ENCODE measurements at regions not wholly inside any gene's neighbourhood (a gene's known extent, or its start where the extent isn't known, plus 50 kb on each side); places are given as distances from the start of the nearest gene placed in this dataset.

DNA sequence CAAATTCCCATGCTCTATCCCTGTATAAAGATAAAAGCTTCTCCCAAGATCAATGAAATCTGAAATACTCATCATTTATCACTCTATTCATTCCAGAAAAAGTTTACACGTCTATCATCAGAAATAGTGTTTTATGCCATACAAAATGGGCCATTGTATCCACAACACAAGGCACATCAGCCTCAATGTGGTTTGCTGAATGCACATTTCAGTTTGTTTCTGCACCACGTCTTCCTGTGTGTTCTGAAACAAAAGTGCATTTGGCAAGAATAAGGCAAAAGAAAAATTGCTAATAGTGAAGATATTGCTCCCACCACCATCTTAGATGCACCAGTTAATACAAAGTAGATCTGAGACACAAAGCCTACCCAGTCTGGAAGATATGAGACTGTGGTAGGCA is 89.6 kb upstream of the ETS2 start:
- no peak overlapping the region for H3K4me3 ChIP-seq
- H3K36me3 ChIP-seq (replicated peaks in 1 of 2): no peaks in the 10 kb centered on the region
- H3K4me1 ChIP-seq (replicated peaks in 1 of 2): no peaks in the 10 kb centered on the region
- intact Hi-C loops (cut with DNase I): no loop called here
- no peaks in the 10 kb centered on the region for H3K27me3 ChIP-seq
- no peak for TF ChIP-seq POLR2A (IDR thresholded peaks at IDR 0.05)
- H3K27ac ChIP-seq: no peak overlapping the region
- 59 to 67% (median 62%) methylated on average over 2 of the region's 2 CpGs for WGBS, 4 donors
- H3K9me3 ChIP-seq (replicated peaks in 1 of 3): no peaks in the 10 kb centered on the region
- DNase-seq: no peak

DNA sequence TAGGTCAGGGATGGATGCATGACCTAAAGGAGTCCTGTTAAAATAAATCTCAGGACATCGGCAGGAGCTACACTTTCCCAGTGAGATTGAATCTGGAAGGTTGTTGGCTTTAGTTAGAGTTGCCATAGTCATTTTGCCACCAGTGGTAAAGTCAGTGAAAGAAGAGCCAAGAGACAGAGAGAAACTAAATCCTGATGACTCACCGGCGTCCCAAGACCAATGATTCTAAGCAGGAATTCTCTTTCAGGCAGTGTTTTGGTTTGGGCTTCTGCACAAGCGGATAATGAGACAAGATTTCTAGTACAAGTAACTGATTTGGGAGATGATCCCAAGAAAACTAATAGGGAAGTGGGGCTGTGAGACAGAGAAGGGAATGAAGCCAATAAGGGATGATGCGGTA is 88.8 kb upstream of the ETS2 start:
- Histone ChIP-seq H3K9me3 (replicated peaks in 1 of 3) (no peaks in the 10 kb centered on the region), H3K27ac (no peak overlapping the region), H3K4me3 (no peak overlapping the region), H3K27me3 (no peaks in the 10 kb centered on the region), H3K4me1 (replicated peaks in 1 of 2) (no peaks in the 10 kb centered on the region), H3K36me3 (replicated peaks in 1 of 2) (no peaks in the 10 kb centered on the region)
- WGBS, 4 donors: 74 to 82% (median 81%) methylated on average over 5 of the region's 5 CpGs
- TF ChIP-seq, protein P1, sequence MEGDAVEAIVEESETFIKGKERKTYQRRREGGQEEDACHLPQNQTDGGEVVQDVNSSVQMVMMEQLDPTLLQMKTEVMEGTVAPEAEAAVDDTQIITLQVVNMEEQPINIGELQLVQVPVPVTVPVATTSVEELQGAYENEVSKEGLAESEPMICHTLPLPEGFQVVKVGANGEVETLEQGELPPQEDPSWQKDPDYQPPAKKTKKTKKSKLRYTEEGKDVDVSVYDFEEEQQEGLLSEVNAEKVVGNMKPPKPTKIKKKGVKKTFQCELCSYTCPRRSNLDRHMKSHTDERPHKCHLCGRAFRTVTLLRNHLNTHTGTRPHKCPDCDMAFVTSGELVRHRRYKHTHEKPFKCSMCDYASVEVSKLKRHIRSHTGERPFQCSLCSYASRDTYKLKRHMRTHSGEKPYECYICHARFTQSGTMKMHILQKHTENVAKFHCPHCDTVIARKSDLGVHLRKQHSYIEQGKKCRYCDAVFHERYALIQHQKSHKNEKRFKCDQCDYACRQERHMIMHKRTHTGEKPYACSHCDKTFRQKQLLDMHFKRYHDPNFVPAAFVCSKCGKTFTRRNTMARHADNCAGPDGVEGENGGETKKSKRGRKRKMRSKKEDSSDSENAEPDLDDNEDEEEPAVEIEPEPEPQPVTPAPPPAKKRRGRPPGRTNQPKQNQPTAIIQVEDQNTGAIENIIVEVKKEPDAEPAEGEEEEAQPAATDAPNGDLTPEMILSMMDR (IDR thresholded peaks at IDR 0.05): no peak
- no peak for TF ChIP-seq POLR2A (IDR thresholded peaks at IDR 0.05)
- intact Hi-C loops (cut with DNase I): no loop called here
- no peak for DNase-seq

DNA sequence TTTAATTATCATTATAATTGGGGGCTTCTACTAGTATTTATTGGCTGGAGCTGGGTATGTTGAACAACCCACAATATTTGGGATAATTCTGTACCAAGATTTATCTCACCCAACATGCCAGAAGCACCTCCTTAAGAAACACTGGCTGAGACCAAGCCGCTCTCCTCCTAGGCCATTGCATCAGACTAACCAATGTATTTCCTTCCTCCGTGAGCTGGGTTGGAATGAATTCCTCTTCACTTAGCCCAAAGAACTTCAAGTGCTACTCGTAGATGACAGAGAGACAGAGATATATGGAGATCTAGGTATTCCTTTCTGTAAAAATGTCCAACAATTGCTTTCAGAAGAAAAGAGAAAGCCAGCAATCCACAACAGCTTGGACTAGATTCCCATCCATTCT is 87.2 kb upstream of the ETS2 start:
- Histone ChIP-seq H3K4me1 (replicated peaks in 1 of 2) (no peaks in the 10 kb centered on the region), H3K36me3 (replicated peaks in 1 of 2) (no peaks in the 10 kb centered on the region), H3K4me3 (no peak overlapping the region), H3K27me3 (no peaks in the 10 kb centered on the region), H3K27ac (no peak overlapping the region), H3K9me3 (replicated peaks in 1 of 3) (no peaks in the 10 kb centered on the region)
- WGBS, 4 donors: 60 to 67% (median 65%) methylated on average over 3 of the region's 3 CpGs
- TF ChIP-seq, protein P1 (IDR thresholded peaks at IDR 0.05): no peak
- no peak for TF ChIP-seq POLR2A (IDR thresholded peaks at IDR 0.05)
- DNase-seq: no peak
- intact Hi-C loops (cut with DNase I): no loop called here

DNA sequence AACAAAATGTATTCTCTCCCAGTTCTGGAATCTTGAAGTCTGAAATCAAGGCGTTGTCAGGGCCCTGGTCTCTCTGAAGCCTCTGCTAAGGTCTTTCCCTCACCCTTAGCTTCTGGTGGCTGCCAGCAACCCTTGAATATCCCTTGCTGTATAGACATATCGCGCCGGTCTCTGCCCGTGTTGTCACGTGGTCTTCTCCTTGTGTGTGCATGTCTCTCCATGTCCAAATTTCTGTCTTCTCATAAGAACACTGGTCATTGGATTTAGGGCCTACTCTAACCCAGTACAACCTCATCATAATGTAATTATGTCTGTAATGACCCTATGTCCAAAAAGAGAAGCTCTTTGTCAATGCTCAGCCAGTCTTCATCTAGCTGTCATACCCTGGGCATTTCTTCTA is 85.7 kb upstream of the ETS2 start:
- no peak for DNase-seq
- Histone ChIP-seq H3K4me3 (no peak overlapping the region), H3K27me3 (no peaks in the 10 kb centered on the region), H3K4me1 (replicated peaks in 1 of 2) (no peaks in the 10 kb centered on the region), H3K27ac (no peak overlapping the region), H3K36me3 (replicated peaks in 1 of 2) (no peaks in the 10 kb centered on the region), H3K9me3 (replicated peaks in 1 of 3) (peaks cover 0 to 1% (median 0%) of the 10 kb centered on the region in 3 donors)
- intact Hi-C loops (cut with DNase I): no loop called here
- no peak for TF ChIP-seq POLR2A (IDR thresholded peaks at IDR 0.05)
- TF ChIP-seq, protein P1 (IDR thresholded peaks at IDR 0.05): no peak
- 88 to 95% (median 94%) methylated on average over 6 of the region's 6 CpGs for WGBS, 4 donors

GRCh38 chr21:38721055-38721454 is 84.7 kb upstream of the ETS2 start:
- no peak for TF ChIP-seq POLR2A (IDR thresholded peaks at IDR 0.05)
- TF ChIP-seq, protein P1 (IDR thresholded peaks at IDR 0.05): no peak
- peaks cover 0 to 6% (median 0%) of the 10 kb centered on the region in 3 donors for H3K9me3 ChIP-seq (replicated peaks in 1 of 3)

More at GRCh38 chr21:38721055-38721454, 84.7 kb upstream of the ETS2 start:
- Histone ChIP-seq H3K4me1 (replicated peaks in 1 of 2) (no peaks in the 10 kb centered on the region), H3K27me3 (no peaks in the 10 kb centered on the region), H3K27ac (no peak overlapping the region), H3K4me3 (no peak overlapping the region), H3K36me3 (replicated peaks in 1 of 2) (no peaks in the 10 kb centered on the region)
- no peak for DNase-seq
- WGBS, 4 donors: 76 to 82% (median 81%) methylated on average over 6 of the region's 6 CpGs
- intact Hi-C loops (cut with DNase I): no loop called here
